ENCODE measurements at regions not wholly inside any gene's neighbourhood (a gene's known extent, or its start where the extent isn't known, plus 50 kb on each side); places are given as distances from the start of the nearest gene placed in this dataset.
A peak's percentile ranks its signal among the peaks of the same experiment; 100 is the strongest.

GRCh38 chr6:112801468-112802080, 454.4 kb downstream of the RFPL4B start:
- peak overlapping the region; percentile 55 for H3K9ac ChIP-seq (replicated peaks; ENCODE audit: extremely low read depth, insufficient read depth, low read length)
- CTCF ChIA-PET: interaction anchor here (1.1 to 2.5 kb wide), 8 partner anchors 11 to 1078 kb away, joined by 3 to 11 read pairs (median 6); no protein-coding TSS in a partner anchor

More at GRCh38 chr6:112801468-112802080, 454.4 kb downstream of the RFPL4B start:
- dilution Hi-C loops (cut with MboI; ENCODE audit: extremely low pct_ligation_motif_present, low sequenced_read_pairs) (no loop called here), intact Hi-C loops (cut with micrococcal nuclease) (loop anchor here (5.0 kb wide), 1 partner anchor 301 kb away; no protein-coding TSS in a partner anchor)
- Histone ChIP-seq H3K9me3 (replicated peaks; ENCODE audit: control insufficient read depth, insufficient read depth, low read length) (no peaks in the 10 kb centered on the region), H3K27ac (ENCODE audit: insufficient read depth, low read depth, low read length) (peak overlapping the region; percentile 68), H3K4me2 (ENCODE audit: insufficient read depth, low read length) (peak overlapping the region; percentile 84), H2AFZ (ENCODE audit: low read depth, low read length) (peak overlapping the region; percentile 67), H3K79me2 (ENCODE audit: control insufficient read depth, insufficient read depth, low read length) (no peaks in the 10 kb centered on the region), H3K36me3 (ENCODE audit: control insufficient read depth in 2 of 2, extremely low read depth in 1 of 2, insufficient read depth in 2 of 2, low read length in 2 of 2) (no peaks in the 10 kb centered on the region), H3K27me3 (ENCODE audit: control insufficient read depth in 2 of 2, insufficient read depth in 2 of 2, low read length in 2 of 2) (no peaks in the 10 kb centered on the region), H4K20me1 (replicated peaks; ENCODE audit: control insufficient read depth, extremely low read depth, insufficient read depth, low read length) (no peaks in the 10 kb centered on the region), H3K4me1 (ENCODE audit: control insufficient read depth, extremely low read depth, insufficient read depth, low read length) (peaks cover 19% of the 10 kb centered on the region), H3K9me1 (replicated peaks; ENCODE audit: control insufficient read depth, extremely low read depth, insufficient read depth, low read length) (no peaks in the 10 kb centered on the region), H3K4me3 (replicated peaks in 1 of 3; ENCODE audit: insufficient read depth in 1 of 3, low read depth in 1 of 3, low read length in 3 of 3) (no peak overlapping the region)
- no peak for TF ChIP-seq POLR2A (IDR thresholded peaks at IDR 0.05; ENCODE audit: low read depth, low read length)
- TF ChIP-seq FOS (IDR thresholded peaks at IDR 0.05; ENCODE audit: borderline replicate concordance, insufficient read depth, low read length): no peak
- no peak for TF ChIP-seq MYC (IDR thresholded peaks at IDR 0.05; ENCODE audit: low read depth, low read length)
- no peak for TF ChIP-seq CTCF (IDR thresholded peaks at IDR 0.05; ENCODE audit: extremely low read depth in 1 of 2, insufficient read depth in 1 of 2, low read depth in 1 of 2, low read length in 2 of 2)
- no peak for TF ChIP-seq GATA2 (IDR thresholded peaks at IDR 0.05; ENCODE audit: insufficient read depth, insufficient read length, low read depth, low read length)
- TF ChIP-seq POLR2AphosphoS5 (IDR thresholded peaks at IDR 0.05; ENCODE audit: insufficient read depth, low read depth, low read length): no peak
- no peak for TF ChIP-seq JUN (IDR thresholded peaks at IDR 0.05; ENCODE audit: borderline replicate concordance, insufficient read depth, insufficient read length, low read depth)
- TF ChIP-seq, protein P1, sequence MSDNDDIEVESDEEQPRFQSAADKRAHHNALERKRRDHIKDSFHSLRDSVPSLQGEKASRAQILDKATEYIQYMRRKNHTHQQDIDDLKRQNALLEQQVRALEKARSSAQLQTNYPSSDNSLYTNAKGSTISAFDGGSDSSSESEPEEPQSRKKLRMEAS (IDR thresholded peaks at IDR 0.05; ENCODE audit: insufficient read depth, insufficient read length): no peak
- no peak for TF ChIP-seq EZH2 (IDR thresholded peaks at IDR 0.05; ENCODE audit: borderline replicate concordance, low read depth, low read length, severe bottlenecking)
- DNase-seq (ENCODE audit: low read depth, low spot score): no peak
- no TSS peak for BruUV-seq (replicated peaks)
- FAIRE-seq: no peak
- POLR2A ChIA-PET: no interaction called here

Data from endothelial cell of umbilical vein (primary cell).